ENCODE measurements at regions not wholly inside any gene's neighbourhood (a gene's known extent, or its start where the extent isn't known, plus 50 kb on each side); places are given as distances from the start of the nearest gene placed in this dataset.

DNA sequence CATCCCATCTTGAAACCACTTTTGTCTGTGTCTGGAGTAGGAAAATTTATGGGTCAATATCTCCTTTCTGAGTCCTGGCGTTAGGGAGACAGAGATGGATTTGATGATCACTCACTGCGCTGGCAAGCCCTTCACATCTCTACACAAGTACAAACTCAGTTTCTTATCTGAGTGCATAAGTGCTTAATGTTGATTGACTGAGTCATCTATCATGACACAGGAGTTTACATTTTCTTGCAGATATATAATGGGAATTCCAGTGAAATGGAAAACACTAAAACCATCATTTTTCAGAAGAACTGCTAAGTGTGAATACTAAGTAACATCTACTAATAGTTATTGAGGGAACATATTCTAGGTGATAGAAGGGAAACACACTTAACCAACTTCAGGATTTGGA is 763.9 kb upstream of the COBL start:
- H3K79me2 ChIP-seq (ENCODE audit: low read length): no peaks in the 10 kb centered on the region
- no peak overlapping the region for H3K27ac ChIP-seq (ENCODE audit: low read length)
- H3K4me2 ChIP-seq (ENCODE audit: low read depth, low read length, poor library complexity, severe bottlenecking): no peak overlapping the region
- DNase-seq: no peak
- H4K20me1 ChIP-seq (ENCODE audit: insufficient read depth, low read depth, low read length): no peaks in the 10 kb centered on the region
- no peaks in the 10 kb centered on the region for H3K4me1 ChIP-seq (ENCODE audit: low read length)
- no peaks in the 10 kb centered on the region for H3K36me3 ChIP-seq (ENCODE audit: insufficient read depth, low read length)
- no peak overlapping the region for H3K4me3 ChIP-seq (ENCODE audit: low read length)
- H3K27me3 ChIP-seq (ENCODE audit: low read length): no peaks in the 10 kb centered on the region
- no peak overlapping the region for H3K9ac ChIP-seq (ENCODE audit: low read length)
- H2AFZ ChIP-seq (ENCODE audit: low read length): no peak overlapping the region
- H3K9me2 ChIP-seq (replicated peaks; ENCODE audit: insufficient read depth, low read length): no peaks in the 10 kb centered on the region
- peaks cover 39% of the 10 kb centered on the region for H3K9me3 ChIP-seq (ENCODE audit: low read length)

DNA sequence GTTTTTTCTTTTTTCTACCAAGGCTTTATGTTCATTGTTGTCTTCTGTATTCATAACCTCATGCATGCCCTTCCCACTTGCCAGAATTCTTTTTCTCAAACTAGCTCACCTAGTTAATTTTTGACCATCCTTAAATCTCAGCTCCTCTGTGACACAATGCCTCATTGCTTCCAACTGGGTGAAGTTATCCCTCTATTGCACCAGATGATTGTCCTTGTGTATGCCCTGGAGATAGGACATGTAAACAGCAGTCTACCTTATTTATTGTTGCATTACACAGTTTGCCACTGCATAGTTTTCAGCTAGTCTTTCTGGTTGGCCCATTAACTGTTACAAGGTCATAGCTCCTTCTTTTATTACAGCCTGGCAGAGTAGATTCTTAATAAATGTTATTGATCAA is 763.1 kb upstream of the COBL start:
- Histone ChIP-seq H3K4me2 (ENCODE audit: low read depth, low read length, poor library complexity, severe bottlenecking) (no peak overlapping the region), H3K9me3 (ENCODE audit: low read length) (peaks cover 39% of the 10 kb centered on the region), H3K36me3 (ENCODE audit: insufficient read depth, low read length) (no peaks in the 10 kb centered on the region), H2AFZ (ENCODE audit: low read length) (no peak overlapping the region), H3K9me2 (replicated peaks; ENCODE audit: insufficient read depth, low read length) (no peaks in the 10 kb centered on the region), H3K4me3 (ENCODE audit: low read length) (no peak overlapping the region), H3K79me2 (ENCODE audit: low read length) (no peaks in the 10 kb centered on the region), H3K9ac (ENCODE audit: low read length) (no peak overlapping the region), H3K27me3 (ENCODE audit: low read length) (no peaks in the 10 kb centered on the region), H3K27ac (ENCODE audit: low read length) (no peak overlapping the region), H4K20me1 (ENCODE audit: insufficient read depth, low read depth, low read length) (no peaks in the 10 kb centered on the region), H3K4me1 (ENCODE audit: low read length) (no peaks in the 10 kb centered on the region)
- DNase-seq: no peak

DNA sequence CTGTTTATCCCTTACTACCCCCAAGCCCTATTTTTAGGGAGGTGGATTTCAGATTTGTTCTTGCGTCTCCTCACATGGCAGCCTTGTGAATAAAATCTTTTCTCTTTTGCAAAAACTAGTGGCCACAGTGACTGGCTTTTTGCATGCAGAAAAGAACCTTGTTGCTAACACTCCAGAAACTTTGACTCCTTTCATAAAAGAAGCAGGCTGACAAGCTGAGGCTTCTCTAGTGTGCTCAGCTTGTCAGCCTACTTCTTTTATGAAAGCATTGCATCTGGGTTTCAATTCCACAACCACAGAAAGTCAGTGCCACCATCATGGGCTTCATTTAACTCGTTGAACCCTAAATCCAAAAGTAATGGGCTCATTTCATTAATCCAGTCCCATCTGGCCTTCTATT is 761.0 kb upstream of the COBL start:
- no peak overlapping the region for H3K27ac ChIP-seq (ENCODE audit: low read length)
- H3K9me3 ChIP-seq (ENCODE audit: low read length): peaks cover 37% of the 10 kb centered on the region
- no peaks in the 10 kb centered on the region for H4K20me1 ChIP-seq (ENCODE audit: insufficient read depth, low read depth, low read length)
- H3K9me2 ChIP-seq (replicated peaks; ENCODE audit: insufficient read depth, low read length): no peaks in the 10 kb centered on the region
- H3K9ac ChIP-seq (ENCODE audit: low read length): no peak overlapping the region
- no peaks in the 10 kb centered on the region for H3K79me2 ChIP-seq (ENCODE audit: low read length)
- no peak overlapping the region for H2AFZ ChIP-seq (ENCODE audit: low read length)
- H3K4me3 ChIP-seq (ENCODE audit: low read length): no peak overlapping the region
- H3K36me3 ChIP-seq (ENCODE audit: insufficient read depth, low read length): no peaks in the 10 kb centered on the region; the same call in 1 of the 2 replicates
- DNase-seq: no peak
- no peaks in the 10 kb centered on the region for H3K27me3 ChIP-seq (ENCODE audit: low read length)
- no peak overlapping the region for H3K4me2 ChIP-seq (ENCODE audit: low read depth, low read length, poor library complexity, severe bottlenecking)
- no peaks in the 10 kb centered on the region for H3K4me1 ChIP-seq (ENCODE audit: low read length)

DNA sequence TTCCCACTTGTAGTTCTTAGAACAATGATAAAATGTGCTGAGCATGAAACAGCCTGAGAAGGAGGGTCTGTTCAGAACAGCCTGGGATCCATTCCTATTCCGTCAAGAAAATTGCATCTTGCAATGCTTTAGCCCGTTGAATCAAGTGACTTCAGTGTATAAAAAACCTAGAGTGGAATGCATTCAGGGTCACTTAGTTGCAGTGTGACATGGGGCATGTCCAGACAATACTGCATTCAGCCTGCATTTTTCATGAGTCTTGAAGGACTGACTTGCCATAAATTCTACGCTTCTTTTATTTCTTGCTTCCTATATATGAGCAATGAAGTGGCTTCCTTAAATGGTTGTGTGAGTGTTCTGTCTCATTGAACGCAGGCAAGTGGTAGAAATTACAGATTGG is 758.3 kb upstream of the COBL start:
- Histone ChIP-seq H3K9ac (ENCODE audit: low read length) (no peak overlapping the region), H3K27me3 (ENCODE audit: low read length) (no peaks in the 10 kb centered on the region), H3K27ac (ENCODE audit: low read length) (no peak overlapping the region), H3K4me1 (ENCODE audit: low read length) (no peaks in the 10 kb centered on the region), H3K4me2 (ENCODE audit: low read depth, low read length, poor library complexity, severe bottlenecking) (no peak overlapping the region), H3K4me3 (ENCODE audit: low read length) (no peak overlapping the region), H3K9me2 (replicated peaks; ENCODE audit: insufficient read depth, low read length) (no peaks in the 10 kb centered on the region), H4K20me1 (ENCODE audit: insufficient read depth, low read depth, low read length) (no peaks in the 10 kb centered on the region), H3K9me3 (ENCODE audit: low read length) (peaks cover 42% of the 10 kb centered on the region), H3K79me2 (ENCODE audit: low read length) (no peaks in the 10 kb centered on the region), H2AFZ (ENCODE audit: low read length) (no peak overlapping the region), H3K36me3 (ENCODE audit: insufficient read depth, low read length) (no peaks in the 10 kb centered on the region; the same call in 1 of the 2 replicates)
- no peak for DNase-seq

DNA sequence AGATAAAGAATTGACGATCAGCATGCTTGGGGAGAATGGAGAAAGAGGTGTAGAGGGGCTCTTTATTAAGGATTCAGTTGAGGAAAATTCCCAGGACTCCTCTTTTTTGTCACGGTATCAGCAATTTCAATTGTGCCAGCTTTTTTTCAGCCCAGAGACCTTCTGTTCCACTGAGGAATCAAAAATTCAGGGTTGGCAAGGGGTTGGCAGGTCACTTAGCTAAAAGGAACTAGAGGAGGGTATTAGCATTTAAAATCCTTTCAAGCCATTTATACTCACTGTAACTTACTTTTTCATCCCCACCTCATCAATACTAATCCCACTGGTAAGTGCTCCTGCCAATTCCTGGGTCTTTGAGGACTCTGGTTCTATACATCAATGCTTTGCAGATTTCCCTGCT is 757.5 kb upstream of the COBL start:
- Histone ChIP-seq H3K79me2 (ENCODE audit: low read length) (no peaks in the 10 kb centered on the region), H3K27me3 (ENCODE audit: low read length) (no peaks in the 10 kb centered on the region), H3K4me3 (ENCODE audit: low read length) (no peak overlapping the region), H3K9me2 (replicated peaks; ENCODE audit: insufficient read depth, low read length) (no peaks in the 10 kb centered on the region), H3K9ac (ENCODE audit: low read length) (no peak overlapping the region), H3K9me3 (ENCODE audit: low read length) (peaks cover 37% of the 10 kb centered on the region), H3K4me2 (ENCODE audit: low read depth, low read length, poor library complexity, severe bottlenecking) (no peak overlapping the region), H3K4me1 (ENCODE audit: low read length) (no peaks in the 10 kb centered on the region), H3K36me3 (ENCODE audit: insufficient read depth, low read length) (no peaks in the 10 kb centered on the region; the same call in 1 of the 2 replicates), H4K20me1 (ENCODE audit: insufficient read depth, low read depth, low read length) (no peaks in the 10 kb centered on the region), H2AFZ (ENCODE audit: low read length) (no peak overlapping the region), H3K27ac (ENCODE audit: low read length) (no peak overlapping the region)
- no peak for DNase-seq

DNA sequence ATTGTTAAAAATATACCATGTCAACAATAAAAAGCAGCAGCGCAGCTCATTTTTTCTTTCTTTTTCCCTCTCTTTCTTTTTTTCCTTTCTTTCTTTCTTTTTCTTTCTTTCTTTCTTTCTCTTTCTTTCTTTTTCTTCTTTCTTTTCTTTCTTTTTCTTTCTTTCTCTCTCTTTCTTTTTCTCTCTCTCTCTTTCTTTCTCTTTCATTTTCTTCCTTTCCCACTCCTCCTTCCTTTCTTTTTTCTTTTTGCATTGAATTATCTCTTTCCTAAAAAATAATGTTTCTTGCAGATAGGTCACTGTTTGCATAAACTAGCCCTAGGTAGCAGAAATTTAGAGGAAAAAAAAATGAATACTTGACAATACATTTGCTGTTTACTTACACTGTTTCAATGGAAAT is 755.1 kb upstream of the COBL start:
- no peak overlapping the region for H3K4me3 ChIP-seq (ENCODE audit: low read length)
- no peaks in the 10 kb centered on the region for H3K27me3 ChIP-seq (ENCODE audit: low read length)
- no peak overlapping the region for H3K4me2 ChIP-seq (ENCODE audit: low read depth, low read length, poor library complexity, severe bottlenecking)
- H3K27ac ChIP-seq (ENCODE audit: low read length): no peak overlapping the region
- peaks cover 23% of the 10 kb centered on the region for H3K9me3 ChIP-seq (ENCODE audit: low read length)
- no peaks in the 10 kb centered on the region for H3K9me2 ChIP-seq (replicated peaks; ENCODE audit: insufficient read depth, low read length)
- DNase-seq: no peak
- H3K4me1 ChIP-seq (ENCODE audit: low read length): no peaks in the 10 kb centered on the region
- H2AFZ ChIP-seq (ENCODE audit: low read length): no peak overlapping the region
- no peaks in the 10 kb centered on the region; the same call in 1 of the 2 replicates for H3K36me3 ChIP-seq (ENCODE audit: insufficient read depth, low read length)
- no peaks in the 10 kb centered on the region for H4K20me1 ChIP-seq (ENCODE audit: insufficient read depth, low read depth, low read length)
- H3K79me2 ChIP-seq (ENCODE audit: low read length): no peaks in the 10 kb centered on the region
- H3K9ac ChIP-seq (ENCODE audit: low read length): no peak overlapping the region

DNA sequence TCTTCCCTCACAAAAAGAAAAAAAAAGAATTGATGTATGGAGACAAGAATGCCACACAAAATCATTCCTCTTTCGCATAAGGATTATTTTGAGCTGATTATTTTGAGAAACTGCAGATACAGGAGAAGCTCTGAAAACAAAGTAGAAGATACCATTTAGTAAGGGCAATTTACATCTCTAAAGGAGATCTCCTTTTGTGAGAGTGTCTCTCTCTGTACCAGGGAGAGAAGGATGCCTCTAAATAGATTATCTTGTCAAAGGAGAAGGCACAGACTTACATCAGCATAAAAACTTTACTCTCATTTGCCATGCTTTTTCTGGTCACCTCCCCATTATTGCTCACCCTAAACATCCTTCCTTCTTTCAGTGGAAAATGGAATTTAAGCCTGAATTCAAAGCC is 747.9 kb upstream of the COBL start:
- H3K9me3 ChIP-seq (ENCODE audit: low read length): peaks cover 17% of the 10 kb centered on the region
- no peak overlapping the region for H3K4me2 ChIP-seq (ENCODE audit: low read depth, low read length, poor library complexity, severe bottlenecking)
- H3K9ac ChIP-seq (ENCODE audit: low read length): no peak overlapping the region
- no peaks in the 10 kb centered on the region for H3K36me3 ChIP-seq (ENCODE audit: insufficient read depth, low read length)
- H3K4me3 ChIP-seq (ENCODE audit: low read length): no peak overlapping the region
- no peak for DNase-seq
- H3K79me2 ChIP-seq (ENCODE audit: low read length): no peaks in the 10 kb centered on the region
- no peak overlapping the region for H3K27ac ChIP-seq (ENCODE audit: low read length)
- no peaks in the 10 kb centered on the region for H3K4me1 ChIP-seq (ENCODE audit: low read length)
- no peak overlapping the region for H2AFZ ChIP-seq (ENCODE audit: low read length)
- no peaks in the 10 kb centered on the region for H4K20me1 ChIP-seq (ENCODE audit: insufficient read depth, low read depth, low read length)
- no peaks in the 10 kb centered on the region for H3K9me2 ChIP-seq (replicated peaks; ENCODE audit: insufficient read depth, low read length)
- no peaks in the 10 kb centered on the region for H3K27me3 ChIP-seq (ENCODE audit: low read length)

DNA sequence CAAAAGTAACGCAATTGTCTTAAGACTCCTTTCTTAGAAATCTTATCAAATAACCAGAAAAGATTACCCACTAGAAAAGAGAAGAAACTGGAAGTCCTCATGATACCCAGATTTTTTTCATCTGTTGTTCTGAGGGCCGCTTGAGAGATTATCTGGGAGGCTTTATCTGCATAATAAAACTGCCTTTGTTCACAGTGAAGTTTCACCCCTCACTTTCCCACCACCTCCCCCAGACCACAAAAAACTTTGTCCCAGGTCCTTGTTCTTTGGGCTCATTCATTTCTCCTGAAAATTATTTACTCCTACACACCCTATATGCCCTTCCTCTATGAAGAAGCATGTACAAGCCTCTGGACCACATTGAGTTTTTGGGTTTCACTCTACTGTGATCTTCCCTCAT is 745.1 kb upstream of the COBL start:
- Histone ChIP-seq H3K4me2 (ENCODE audit: low read depth, low read length, poor library complexity, severe bottlenecking) (no peak overlapping the region), H4K20me1 (ENCODE audit: insufficient read depth, low read depth, low read length) (no peaks in the 10 kb centered on the region), H3K9ac (ENCODE audit: low read length) (no peak overlapping the region), H3K27ac (ENCODE audit: low read length) (no peak overlapping the region), H3K79me2 (ENCODE audit: low read length) (no peaks in the 10 kb centered on the region), H3K4me1 (ENCODE audit: low read length) (no peaks in the 10 kb centered on the region), H3K9me2 (replicated peaks; ENCODE audit: insufficient read depth, low read length) (no peaks in the 10 kb centered on the region), H2AFZ (ENCODE audit: low read length) (no peak overlapping the region), H3K4me3 (ENCODE audit: low read length) (no peak overlapping the region), H3K27me3 (ENCODE audit: low read length) (no peaks in the 10 kb centered on the region), H3K36me3 (ENCODE audit: insufficient read depth, low read length) (no peaks in the 10 kb centered on the region), H3K9me3 (ENCODE audit: low read length) (peaks cover 19% of the 10 kb centered on the region)
- DNase-seq: no peak

DNA sequence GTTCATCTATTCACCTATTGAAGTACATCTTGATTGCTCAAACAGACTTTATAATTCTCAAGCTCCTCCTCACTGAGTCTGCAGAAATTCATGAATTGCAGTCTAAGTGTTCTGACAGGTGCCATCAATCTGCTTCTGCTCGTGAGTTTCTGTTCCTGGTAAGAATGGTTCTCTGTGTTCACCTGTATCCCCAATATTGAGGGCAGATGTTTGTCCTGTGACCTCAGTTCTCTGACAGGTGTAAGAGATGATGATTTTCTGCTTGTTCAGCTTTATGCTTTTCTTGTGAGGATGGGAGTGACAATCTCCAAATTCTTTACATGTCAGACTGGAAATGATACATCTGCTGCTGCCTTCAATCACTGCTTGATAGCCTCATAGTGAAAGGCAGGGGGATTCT is 736.9 kb upstream of the COBL start:
- DNase-seq: no peak
- H3K79me2 ChIP-seq (ENCODE audit: low read length): no peaks in the 10 kb centered on the region

More for the DNA sequence above, 736.9 kb upstream of the COBL start:
- Histone ChIP-seq H4K20me1 (ENCODE audit: insufficient read depth, low read depth, low read length) (no peaks in the 10 kb centered on the region), H3K4me3 (ENCODE audit: low read length) (no peak overlapping the region), H3K4me2 (ENCODE audit: low read depth, low read length, poor library complexity, severe bottlenecking) (no peak overlapping the region), H3K9ac (ENCODE audit: low read length) (no peak overlapping the region), H3K4me1 (ENCODE audit: low read length) (no peaks in the 10 kb centered on the region), H3K27me3 (ENCODE audit: low read length) (no peaks in the 10 kb centered on the region), H3K36me3 (ENCODE audit: insufficient read depth, low read length) (no peaks in the 10 kb centered on the region), H3K9me3 (ENCODE audit: low read length) (peaks cover 31% of the 10 kb centered on the region), H3K9me2 (replicated peaks; ENCODE audit: insufficient read depth, low read length) (no peaks in the 10 kb centered on the region), H3K27ac (ENCODE audit: low read length) (no peak overlapping the region), H2AFZ (ENCODE audit: low read length) (no peak overlapping the region)

All from Karpas-422 (cell line).